ENCODE measurements at regions not wholly inside any gene's neighbourhood (a gene's known extent, or its start where the extent isn't known, plus 50 kb on each side); places are given as distances from the start of the nearest gene placed in this dataset.

DNA sequence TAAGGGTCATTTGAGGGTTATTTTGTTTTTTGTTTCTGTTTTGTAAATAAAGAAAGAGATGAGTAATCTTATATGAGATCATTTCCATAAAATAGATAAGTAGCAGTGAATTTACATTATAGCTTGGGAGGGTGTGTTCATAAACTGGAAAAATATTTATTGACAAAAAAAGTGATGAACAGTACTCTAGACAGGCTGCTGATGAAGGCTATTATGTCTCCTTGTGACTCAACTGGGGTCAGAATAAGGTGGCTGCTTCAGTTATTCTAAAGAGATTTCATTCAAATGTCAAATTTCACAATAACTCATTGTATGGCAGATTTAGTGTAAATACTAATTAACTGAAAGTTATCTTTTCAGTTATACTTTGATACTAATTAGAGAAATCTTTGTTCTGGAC, 251.1 kb upstream of the CMC1 start:
- H3K4me1 Mint-ChIP-seq (ENCODE audit: insufficient read depth, unreplicated experiment): peaks cover 14% of the 10 kb centered on the region
- intact Hi-C loops (cut with micrococcal nuclease): no loop called here
- H3K27me3 Mint-ChIP-seq (ENCODE audit: insufficient read depth, unreplicated experiment): no peaks in the 10 kb centered on the region
- H3K9me3 Mint-ChIP-seq (ENCODE audit: unreplicated experiment): no peaks in the 10 kb centered on the region
- no peak overlapping the region for H3K27ac Mint-ChIP-seq (ENCODE audit: low read depth, unreplicated experiment)
- H3K4me3 Mint-ChIP-seq (ENCODE audit: unreplicated experiment): no peak overlapping the region
- H3K36me3 Mint-ChIP-seq (ENCODE audit: insufficient read depth, unreplicated experiment): no peaks in the 10 kb centered on the region
- CTCF ChIA-PET: interaction anchor here (0.6 kb wide), 1 partner anchor 82 kb away, joined by 3 read pairs; no protein-coding TSS in a partner anchor
- TF ChIP-seq, protein P1, sequence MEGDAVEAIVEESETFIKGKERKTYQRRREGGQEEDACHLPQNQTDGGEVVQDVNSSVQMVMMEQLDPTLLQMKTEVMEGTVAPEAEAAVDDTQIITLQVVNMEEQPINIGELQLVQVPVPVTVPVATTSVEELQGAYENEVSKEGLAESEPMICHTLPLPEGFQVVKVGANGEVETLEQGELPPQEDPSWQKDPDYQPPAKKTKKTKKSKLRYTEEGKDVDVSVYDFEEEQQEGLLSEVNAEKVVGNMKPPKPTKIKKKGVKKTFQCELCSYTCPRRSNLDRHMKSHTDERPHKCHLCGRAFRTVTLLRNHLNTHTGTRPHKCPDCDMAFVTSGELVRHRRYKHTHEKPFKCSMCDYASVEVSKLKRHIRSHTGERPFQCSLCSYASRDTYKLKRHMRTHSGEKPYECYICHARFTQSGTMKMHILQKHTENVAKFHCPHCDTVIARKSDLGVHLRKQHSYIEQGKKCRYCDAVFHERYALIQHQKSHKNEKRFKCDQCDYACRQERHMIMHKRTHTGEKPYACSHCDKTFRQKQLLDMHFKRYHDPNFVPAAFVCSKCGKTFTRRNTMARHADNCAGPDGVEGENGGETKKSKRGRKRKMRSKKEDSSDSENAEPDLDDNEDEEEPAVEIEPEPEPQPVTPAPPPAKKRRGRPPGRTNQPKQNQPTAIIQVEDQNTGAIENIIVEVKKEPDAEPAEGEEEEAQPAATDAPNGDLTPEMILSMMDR (IDR thresholded peaks at IDR 0.05; ENCODE audit: unreplicated experiment): no peak
- no TSS peak for BruUV-seq (replicated peaks)
- DNase-seq (ENCODE audit: unreplicated experiment): no peak
- POLR2A ChIA-PET: interaction anchor here (1.2 kb wide), 1 partner anchor 62 kb away, joined by 3 read pairs; no protein-coding TSS in a partner anchor

DNA sequence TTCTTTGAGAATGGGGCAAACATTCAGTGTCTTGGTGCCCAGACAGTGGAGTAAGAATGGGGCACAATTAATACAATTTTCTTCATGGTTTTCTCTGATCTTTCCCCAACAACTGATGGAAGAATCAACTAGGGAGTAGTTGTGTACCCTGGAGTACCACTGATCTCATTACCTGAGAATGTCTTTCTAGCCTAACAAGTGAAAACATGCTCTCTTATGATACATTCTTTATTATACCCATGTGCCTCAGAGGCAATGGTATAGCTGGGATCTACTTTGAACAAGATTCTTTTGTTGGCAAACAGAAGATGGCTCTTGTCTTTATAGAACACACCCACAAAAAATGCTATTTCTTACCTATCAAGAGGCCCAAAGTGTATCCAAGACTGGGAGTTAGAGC, 250.6 kb upstream of the CMC1 start:
- POLR2A ChIA-PET: interaction anchor here (1.2 kb wide), 1 partner anchor 62 kb away, joined by 3 read pairs; no protein-coding TSS in a partner anchor
- intact Hi-C loops (cut with micrococcal nuclease): no loop called here
- Mint-ChIP-seq H3K9me3 (ENCODE audit: unreplicated experiment) (no peaks in the 10 kb centered on the region), H3K27ac (ENCODE audit: low read depth, unreplicated experiment) (no peak overlapping the region), H3K36me3 (ENCODE audit: insufficient read depth, unreplicated experiment) (no peaks in the 10 kb centered on the region), H3K4me1 (ENCODE audit: insufficient read depth, unreplicated experiment) (peaks cover 9% of the 10 kb centered on the region), H3K4me3 (ENCODE audit: unreplicated experiment) (no peak overlapping the region), H3K27me3 (ENCODE audit: insufficient read depth, unreplicated experiment) (no peaks in the 10 kb centered on the region)
- BruUV-seq (replicated peaks): no TSS peak
- CTCF ChIA-PET: interaction anchor here (0.6 kb wide), 2 partner anchors 56 to 82 kb away, joined by 3 read pairs; no protein-coding TSS in a partner anchor
- TF ChIP-seq, protein P1 (IDR thresholded peaks at IDR 0.05; ENCODE audit: unreplicated experiment): no peak
- no peak for DNase-seq (ENCODE audit: unreplicated experiment)

DNA sequence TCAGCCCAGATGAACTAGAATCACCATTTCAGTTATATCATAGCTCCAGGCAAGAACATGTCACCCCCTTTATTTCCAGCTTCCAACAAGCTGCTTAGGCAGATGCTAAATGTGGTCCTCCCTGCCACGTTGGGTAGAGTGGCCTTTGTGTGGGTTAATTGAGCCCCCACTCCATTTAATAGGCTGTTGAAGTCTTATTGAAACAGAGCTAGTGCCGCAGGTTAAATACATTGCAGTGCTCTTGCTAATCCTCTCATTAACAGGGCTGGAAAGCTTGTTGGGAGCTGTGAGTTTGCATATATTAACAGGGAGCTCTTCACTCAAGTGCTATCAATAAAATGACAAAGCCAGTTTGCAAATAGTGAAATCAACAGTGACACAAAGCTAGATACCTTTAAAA, 248.4 kb upstream of the CMC1 start:
- Mint-ChIP-seq H3K27me3 (ENCODE audit: insufficient read depth, unreplicated experiment) (no peaks in the 10 kb centered on the region), H3K4me1 (ENCODE audit: insufficient read depth, unreplicated experiment) (peaks cover 6% of the 10 kb centered on the region), H3K4me3 (ENCODE audit: unreplicated experiment) (no peak overlapping the region), H3K9me3 (ENCODE audit: unreplicated experiment) (no peaks in the 10 kb centered on the region), H3K36me3 (ENCODE audit: insufficient read depth, unreplicated experiment) (no peaks in the 10 kb centered on the region), H3K27ac (ENCODE audit: low read depth, unreplicated experiment) (no peak overlapping the region)
- BruUV-seq (replicated peaks): no TSS peak
- no peak for DNase-seq (ENCODE audit: unreplicated experiment)
- POLR2A ChIA-PET: interaction anchor here (0.6 kb wide), 1 partner anchor 26 kb away, joined by 3 read pairs; no protein-coding TSS in a partner anchor
- TF ChIP-seq, protein P1 (IDR thresholded peaks at IDR 0.05; ENCODE audit: unreplicated experiment): no peak
- intact Hi-C loops (cut with micrococcal nuclease): no loop called here
- CTCF ChIA-PET: interaction anchor here (0.7 kb wide), 1 partner anchor 9 kb away, joined by 3 read pairs; no protein-coding TSS in a partner anchor

DNA sequence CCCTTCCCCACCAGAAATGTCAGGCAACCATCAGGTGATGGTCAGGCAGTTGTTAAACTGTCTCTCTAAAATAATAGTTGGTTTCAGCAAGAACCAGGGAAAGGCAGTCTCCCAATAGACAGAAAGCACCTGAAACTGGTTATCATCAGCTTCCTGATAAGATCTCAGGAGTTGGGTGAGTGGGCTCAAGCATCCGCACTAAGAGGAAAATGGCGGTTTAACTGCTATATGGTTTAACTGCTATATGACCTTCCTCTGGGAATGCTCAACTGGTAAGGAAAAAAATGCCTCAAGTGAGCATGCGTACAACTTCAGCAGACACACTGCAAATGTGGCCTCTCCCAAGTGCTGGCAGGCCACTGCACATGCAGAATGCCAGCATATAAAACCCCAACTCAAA, 240.8 kb upstream of the CMC1 start:
- H3K27ac Mint-ChIP-seq (ENCODE audit: low read depth, unreplicated experiment): no peak overlapping the region
- CTCF ChIA-PET: interaction anchor here (1.2 kb wide), 1 partner anchor 278 kb away, joined by 3 read pairs; the partner anchor contains the start of gene EOMES
- POLR2A ChIA-PET: interaction anchor here (0.9 kb wide), 1 partner anchor 35 kb away, joined by 3 read pairs; no protein-coding TSS in a partner anchor
- DNase-seq (ENCODE audit: unreplicated experiment): no peak
- no peaks in the 10 kb centered on the region for H3K36me3 Mint-ChIP-seq (ENCODE audit: insufficient read depth, unreplicated experiment)
- H3K9me3 Mint-ChIP-seq (ENCODE audit: unreplicated experiment): no peaks in the 10 kb centered on the region
- H3K4me3 Mint-ChIP-seq (ENCODE audit: unreplicated experiment): no peak overlapping the region
- H3K27me3 Mint-ChIP-seq (ENCODE audit: insufficient read depth, unreplicated experiment): no peaks in the 10 kb centered on the region
- BruUV-seq (replicated peaks): no TSS peak
- H3K4me1 Mint-ChIP-seq (ENCODE audit: insufficient read depth, unreplicated experiment): no peaks in the 10 kb centered on the region
- intact Hi-C loops (cut with micrococcal nuclease): no loop called here
- TF ChIP-seq, protein P1 (IDR thresholded peaks at IDR 0.05; ENCODE audit: unreplicated experiment): no peak
